OCI-LY3 (cell line): ENCODE measurements at regions not wholly inside any gene's neighbourhood (a gene's known extent, or its start where the extent isn't known, plus 50 kb on each side); places are given as distances from the start of the nearest gene placed in this dataset.

Experiments
- H2AFZ ChIP-seq: fragments of 200-600, 300-600 bp; shearing (Covaris generic); 2 replicates; pipeline ENCODE4 v1.6.0; 2014; ENCODE audit warnings: antibody characterized with exemption, low read depth, low read length
- H3K27ac ChIP-seq: fragments of 200-600, 300-600 bp; sonication (generic); 2 replicates; pipeline ENCODE4 v1.5.1; 2014; ENCODE audit warnings: mild to moderate bottlenecking, low read length, moderate library complexity, mixed read lengths
- H3K27me3 ChIP-seq: fragments of 200-600, 300-600 bp; sonication (generic); 2 replicates; pipeline ENCODE4 v1.6.1; 2014; ENCODE audit warnings: low read depth, low read length, mixed read lengths
- H3K36me3 ChIP-seq: fragments of 200-600, 300-600 bp; sonication (generic); replicated peaks from 2 replicates; pipeline ENCODE3; 2014; ENCODE audit warnings: low read depth, low read length, mixed read lengths
- H3K4me1 ChIP-seq: fragments of 300-600, 200-600 bp; sonication (generic); 2 replicates; pipeline ENCODE4 v1.6.1; 2014; ENCODE audit warnings: low read length, mixed read lengths
- H3K4me2 ChIP-seq: fragments of 200-600, 300-600 bp; sonication (generic); 2 replicates; pipeline ENCODE4 v1.6.1; 2014; ENCODE audit warnings: low read length, mixed read lengths
- H3K4me3 ChIP-seq: fragments of 300-600, 200-600 bp; sonication (generic); 2 replicates; pipeline ENCODE4 v1.5.1; 2014; ENCODE audit warnings: antibody characterized with exemption, mild to moderate bottlenecking, low read length, moderate library complexity
- H3K79me2 ChIP-seq: fragments of 300-600, 200-600 bp; shearing (Covaris generic); 2 replicates; pipeline ENCODE4 v1.6.1; 2014; ENCODE audit warnings: mild to moderate bottlenecking, low read length, mixed read lengths
- H3K9ac ChIP-seq: fragments of 300-600, 200-600 bp; shearing (Covaris generic); 2 replicates; pipeline ENCODE4 v1.6.0; 2014; ENCODE audit warnings: mild to moderate bottlenecking, low read length, moderate library complexity
- H3K9me3 ChIP-seq: fragments of 200-600, 300-600 bp; shearing (Covaris generic); 2 replicates; pipeline ENCODE4 v1.6.1; 2014; ENCODE audit warnings: low read length, mixed read lengths; ENCODE audit not compliant: insufficient read depth
- H4K20me1 ChIP-seq: fragments of 200-600, 300-600 bp; sonication (generic); 2 replicates; pipeline ENCODE4 v1.6.1; 2016; ENCODE audit warnings: low read length, mixed read lengths; ENCODE audit not compliant: insufficient read depth
- EZH2phosphoT487 ChIP-seq: fragments of 200-600 bp; shearing (Covaris generic); IDR thresholded peaks from 2 replicates; pipeline ENCODE4 v1.6.1; 2018; ENCODE audit warnings: antibody characterized with exemption, mixed run types, low read depth
- TF ChIP-seq, protein P1 (sequence below): fragments of 200-600, 300-600 bp; sonication (generic); IDR thresholded peaks from 2 replicates; pipeline ENCODE4 v1.5.1; 2014; ENCODE audit warnings: antibody characterized with exemption, low read length, low read depth

- Histone ChIP-seq H2AFZ (no peak overlapping the region), H3K4me2 (no peak overlapping the region), H3K4me1 (no peaks in the 10 kb centered on the region), H3K4me3 (no peak overlapping the region), H3K9me3 (no peaks in the 10 kb centered on the region), H3K27ac (no peak overlapping the region), H3K9ac (no peak overlapping the region), H4K20me1 (no peaks in the 10 kb centered on the region), H3K36me3 (peaks cover 60% of the 10 kb centered on the region), H3K79me2 (no peaks in the 10 kb centered on the region), H3K27me3 (no peaks in the 10 kb centered on the region)
- TF ChIP-seq, protein P1, sequence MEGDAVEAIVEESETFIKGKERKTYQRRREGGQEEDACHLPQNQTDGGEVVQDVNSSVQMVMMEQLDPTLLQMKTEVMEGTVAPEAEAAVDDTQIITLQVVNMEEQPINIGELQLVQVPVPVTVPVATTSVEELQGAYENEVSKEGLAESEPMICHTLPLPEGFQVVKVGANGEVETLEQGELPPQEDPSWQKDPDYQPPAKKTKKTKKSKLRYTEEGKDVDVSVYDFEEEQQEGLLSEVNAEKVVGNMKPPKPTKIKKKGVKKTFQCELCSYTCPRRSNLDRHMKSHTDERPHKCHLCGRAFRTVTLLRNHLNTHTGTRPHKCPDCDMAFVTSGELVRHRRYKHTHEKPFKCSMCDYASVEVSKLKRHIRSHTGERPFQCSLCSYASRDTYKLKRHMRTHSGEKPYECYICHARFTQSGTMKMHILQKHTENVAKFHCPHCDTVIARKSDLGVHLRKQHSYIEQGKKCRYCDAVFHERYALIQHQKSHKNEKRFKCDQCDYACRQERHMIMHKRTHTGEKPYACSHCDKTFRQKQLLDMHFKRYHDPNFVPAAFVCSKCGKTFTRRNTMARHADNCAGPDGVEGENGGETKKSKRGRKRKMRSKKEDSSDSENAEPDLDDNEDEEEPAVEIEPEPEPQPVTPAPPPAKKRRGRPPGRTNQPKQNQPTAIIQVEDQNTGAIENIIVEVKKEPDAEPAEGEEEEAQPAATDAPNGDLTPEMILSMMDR = no peak
- TF ChIP-seq EZH2phosphoT487 = no peak
These were observed 51.3 kb upstream of the CD302 start for GRCh38 chr2:159849160-159849813.
